ENCODE measurements at regions not wholly inside any gene's neighbourhood (a gene's known extent, or its start where the extent isn't known, plus 50 kb on each side); places are given as distances from the start of the nearest gene placed in this dataset.

GRCh38 chr4:34000356-34000755 lies 2244.0 kb downstream of the ARAP2 start:
- TF ChIP-seq CTCF (conservative IDR thresholded peaks at IDR 0.05; ENCODE audit: low read length) (no peak), EZH2phosphoT487 (IDR thresholded peaks at IDR 0.05; ENCODE audit: borderline replicate concordance) (no peak)

Data from Loucy (cell line).